Right kidney (tissue), 1 donor: ENCODE measurements at regions not wholly inside any gene's neighbourhood (a gene's known extent, or its start where the extent isn't known, plus 50 kb on each side); places are given as distances from the start of the nearest gene placed in this dataset.

Source experiments
- DNase-seq: peaks from one replicate; pipeline ENCODE4 v3.0.0-alpha.2; 2016

DNA sequence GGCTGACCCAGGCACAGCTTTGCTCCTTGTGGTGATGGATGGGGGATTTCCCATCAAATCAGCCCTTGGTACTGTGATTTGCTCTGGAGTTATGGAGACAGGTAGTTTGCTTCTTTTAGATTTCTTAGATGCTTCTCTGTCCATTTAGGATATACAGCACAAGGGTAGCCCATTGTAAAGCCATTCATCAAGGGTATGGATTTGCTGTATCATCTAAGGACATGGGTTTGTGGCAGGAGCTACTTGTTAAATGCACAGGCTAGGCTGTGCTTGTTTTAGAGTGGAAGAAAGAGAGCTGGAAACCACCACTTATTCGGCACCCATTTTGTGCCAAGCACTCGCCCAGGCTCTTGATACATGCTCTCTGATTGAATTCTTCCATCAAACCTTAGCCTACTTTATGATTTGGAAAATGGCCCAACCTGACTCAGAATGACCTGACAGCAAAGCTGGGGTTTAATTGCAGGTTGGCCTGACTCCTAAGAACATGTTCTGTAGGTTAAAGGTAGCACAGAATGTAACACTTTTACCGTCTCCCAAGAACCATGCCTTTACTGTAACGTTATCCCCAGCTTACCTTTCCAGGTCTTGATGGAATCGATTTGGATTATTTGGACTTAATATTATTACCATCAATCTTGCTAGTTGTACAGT lies 168.0 kb downstream of the SNX10 start:
- no peak for DNase-seq

DNA sequence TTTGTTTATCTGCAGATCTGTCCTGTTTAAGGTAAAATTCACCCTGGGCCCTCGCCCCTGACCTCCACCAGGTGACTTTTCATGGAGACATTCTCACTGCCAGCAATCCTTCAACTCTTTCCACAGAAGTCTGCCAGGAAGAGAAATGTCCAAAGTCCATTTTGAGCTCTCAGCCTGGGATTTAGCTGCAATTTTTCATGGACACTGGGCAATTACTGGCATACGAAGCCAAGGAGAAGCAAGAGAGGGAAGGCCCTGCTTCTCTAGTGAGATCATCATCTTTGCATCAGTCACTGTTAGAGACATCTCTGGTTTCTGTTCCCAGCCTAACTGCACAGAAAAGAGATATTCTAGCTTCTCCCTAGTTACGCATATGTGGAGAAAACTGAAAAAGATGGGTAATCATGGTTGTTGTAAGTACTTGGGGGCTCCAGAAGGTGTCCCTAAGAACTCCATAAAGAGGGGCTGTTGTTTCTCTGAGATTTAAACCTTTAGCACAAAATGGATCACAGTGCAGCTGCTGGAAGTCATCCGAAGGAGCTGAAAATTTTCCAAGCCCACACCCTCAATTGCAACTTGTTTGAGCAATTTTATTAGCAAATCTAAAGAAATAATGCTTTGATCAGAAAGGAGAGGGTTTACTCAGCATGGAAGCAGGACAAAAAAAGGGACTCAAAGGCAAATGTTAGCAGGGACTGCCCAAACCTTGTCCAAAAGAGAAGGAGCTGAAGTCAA lies 168.9 kb downstream of the SNX10 start:
- no peak for DNase-seq

DNA sequence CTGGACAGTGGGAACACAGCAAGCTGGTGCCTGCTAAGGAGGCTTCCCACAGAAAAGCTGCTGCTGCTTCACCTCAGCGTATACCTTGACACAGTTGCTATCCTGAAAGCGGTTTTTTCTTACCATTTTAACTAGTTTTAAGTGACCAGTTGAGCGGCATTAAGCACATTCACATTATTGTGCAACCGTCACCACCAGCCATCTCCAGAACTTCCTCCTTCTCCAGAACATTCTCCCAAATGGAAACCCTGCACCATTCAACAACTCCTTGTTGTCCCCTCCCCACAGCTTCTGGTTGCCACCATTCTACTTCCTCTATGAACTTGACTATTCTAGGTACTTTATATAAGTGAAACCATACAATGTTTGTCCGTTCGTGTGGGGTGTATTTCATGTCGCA lies 169.9 kb downstream of the SNX10 start:
- DNase-seq: no peak

DNA sequence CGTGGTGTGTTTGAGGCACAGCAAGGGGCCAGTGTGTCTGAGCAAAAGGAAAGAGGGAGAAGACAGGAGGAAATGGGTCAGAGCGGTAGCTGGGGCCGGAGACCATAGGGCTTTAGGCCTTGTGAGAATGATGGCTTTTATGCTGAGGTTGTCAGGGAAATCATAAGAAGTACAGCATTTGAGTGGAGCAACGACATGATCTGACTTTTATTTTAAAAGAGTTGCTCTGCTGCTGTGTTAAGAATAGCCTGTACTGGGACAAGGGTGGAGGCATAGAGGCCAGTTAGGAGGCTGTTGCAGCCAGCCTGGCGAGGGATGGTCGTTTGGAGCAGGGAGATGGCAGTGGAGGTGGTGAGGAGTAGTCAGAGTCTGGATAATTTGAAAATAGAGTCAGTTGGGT lies 174.3 kb downstream of the SNX10 start:
- DNase-seq: no peak

DNA sequence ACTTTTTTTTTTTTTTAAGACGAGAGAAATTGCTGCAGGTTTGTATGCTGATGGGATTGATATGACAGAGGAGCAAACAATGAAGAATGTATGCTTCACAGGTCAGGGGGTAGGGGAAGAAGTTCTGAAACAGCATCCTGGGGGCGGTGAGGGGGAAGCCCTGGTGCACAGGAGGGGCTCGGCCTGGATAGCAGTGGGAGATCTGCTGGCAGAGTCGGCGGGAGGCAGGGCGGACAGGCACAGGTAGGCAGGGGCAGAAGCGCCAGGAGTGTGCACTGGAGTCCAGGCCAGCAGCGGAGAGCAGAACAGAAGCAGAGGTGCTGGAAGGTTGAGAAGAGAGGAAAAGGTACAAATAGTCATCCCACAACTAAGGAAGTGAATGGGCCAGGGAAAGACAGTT lies 175.4 kb downstream of the SNX10 start:
- DNase-seq: no peak

- no peak for DNase-seq
These were observed 175.9 kb downstream of the SNX10 start for GRCh38 chr7:26467541-26467940.

- no peak for DNase-seq
These were observed 177.0 kb downstream of the SNX10 start for GRCh38 chr7:26468625-26469024.

- DNase-seq: no peak
These were observed 177.5 kb downstream of the SNX10 start for GRCh38 chr7:26469188-26469587.

- no peak for DNase-seq
These were observed 179.0 kb downstream of the SNX10 start for GRCh38 chr7:26470691-26471090.

DNA sequence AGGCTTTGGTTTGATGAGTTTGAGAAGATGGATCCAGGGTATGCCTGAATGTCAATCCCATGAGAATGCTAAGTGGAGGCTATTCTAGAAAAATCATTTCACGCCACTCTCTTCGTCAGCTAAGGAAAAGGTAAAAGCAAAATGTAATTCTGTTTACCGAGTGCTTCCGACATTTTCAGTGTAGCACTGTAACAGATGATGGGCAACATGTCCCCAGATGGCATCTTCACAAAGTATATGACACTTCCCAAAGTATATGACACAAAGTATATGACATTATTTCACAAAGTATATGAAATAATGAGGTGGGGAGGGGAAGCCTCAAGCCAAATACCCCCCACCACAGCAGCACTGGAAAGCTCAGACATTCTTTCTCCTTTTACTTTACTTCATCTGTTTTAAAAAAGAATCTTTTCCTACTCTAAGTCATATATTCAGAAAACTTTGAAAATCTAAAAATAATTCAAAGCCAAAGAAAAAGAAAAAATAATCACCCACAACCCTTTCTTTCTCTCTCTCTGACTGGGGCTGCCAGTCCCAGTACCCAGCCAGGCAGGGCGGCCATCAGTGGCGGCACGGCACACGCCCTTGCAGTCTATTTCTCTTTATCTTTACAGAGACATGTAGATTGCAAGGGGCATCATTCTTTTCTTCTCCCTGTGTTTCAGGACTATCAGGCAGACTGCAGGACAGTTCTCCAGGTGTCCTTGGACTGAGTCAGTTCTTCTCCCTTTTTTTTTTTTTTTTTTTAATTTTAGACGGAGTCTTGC lies 179.8 kb downstream of the SNX10 start:
- DNase-seq: no peak

GRCh38 chr7:26472971-26473370 lies 181.3 kb downstream of the SNX10 start:
- no peak for DNase-seq

GRCh38 chr7:26476271-26476670 lies 184.6 kb downstream of the SNX10 start:
- DNase-seq: no peak

DNA sequence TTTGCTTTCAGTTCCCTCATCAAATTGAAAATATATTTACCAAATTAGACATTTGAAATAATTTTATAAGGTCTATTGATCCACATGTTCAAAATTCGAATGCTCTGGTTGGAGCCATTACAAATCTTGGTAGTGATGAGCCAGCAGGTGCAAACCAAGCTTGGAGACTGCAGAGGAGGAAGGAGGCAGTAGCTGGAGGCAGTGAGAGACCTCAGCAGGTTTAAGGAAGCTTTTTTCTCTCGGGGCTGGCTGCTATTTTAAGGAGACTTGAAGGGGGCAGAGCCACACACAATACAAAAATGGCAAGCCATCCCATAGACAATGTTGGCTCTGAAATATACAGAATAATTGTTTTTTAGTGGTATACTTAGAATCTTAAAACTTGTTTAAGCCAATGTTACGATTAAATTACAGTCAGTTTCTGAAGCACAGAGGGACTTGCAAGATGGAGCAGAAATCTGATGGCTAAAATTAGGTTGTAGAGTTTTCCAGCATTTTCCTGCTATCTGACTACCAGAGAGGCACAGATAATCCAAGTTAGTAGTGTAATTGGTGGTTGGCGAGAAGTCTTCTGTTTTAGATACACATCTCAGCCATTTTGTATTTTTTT lies 185.8 kb downstream of the SNX10 start:
- no peak for DNase-seq

DNA sequence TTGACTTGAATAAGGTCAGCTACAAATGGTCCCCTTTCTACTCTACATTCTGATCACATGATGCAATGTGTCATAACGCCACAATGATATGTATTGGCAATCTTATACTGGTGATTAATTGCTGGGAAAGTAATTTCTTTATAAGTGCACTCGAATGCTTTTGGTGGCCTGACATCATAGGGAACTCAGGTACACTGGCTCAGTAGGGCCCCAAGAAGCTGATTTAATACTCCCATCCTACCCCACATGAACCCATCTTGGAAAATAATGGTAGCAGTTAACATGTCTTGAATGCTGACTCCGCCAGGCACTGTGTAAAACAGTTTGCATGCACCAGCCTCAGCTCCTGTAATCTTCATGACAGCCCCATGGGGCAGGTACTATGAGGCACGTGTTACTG lies 186.9 kb downstream of the SNX10 start:
- no peak for DNase-seq

GRCh38 chr7:26479581-26479980 lies 187.9 kb downstream of the SNX10 start:
- no peak for DNase-seq

- DNase-seq: no peak
These were observed 188.5 kb downstream of the SNX10 start for GRCh38 chr7:26480156-26480555.

GRCh38 chr7:26482927-26483326 lies 191.3 kb downstream of the SNX10 start:
- DNase-seq: no peak

GRCh38 chr7:26483843-26484242 lies 192.2 kb downstream of the SNX10 start:
- DNase-seq: no peak

DNA sequence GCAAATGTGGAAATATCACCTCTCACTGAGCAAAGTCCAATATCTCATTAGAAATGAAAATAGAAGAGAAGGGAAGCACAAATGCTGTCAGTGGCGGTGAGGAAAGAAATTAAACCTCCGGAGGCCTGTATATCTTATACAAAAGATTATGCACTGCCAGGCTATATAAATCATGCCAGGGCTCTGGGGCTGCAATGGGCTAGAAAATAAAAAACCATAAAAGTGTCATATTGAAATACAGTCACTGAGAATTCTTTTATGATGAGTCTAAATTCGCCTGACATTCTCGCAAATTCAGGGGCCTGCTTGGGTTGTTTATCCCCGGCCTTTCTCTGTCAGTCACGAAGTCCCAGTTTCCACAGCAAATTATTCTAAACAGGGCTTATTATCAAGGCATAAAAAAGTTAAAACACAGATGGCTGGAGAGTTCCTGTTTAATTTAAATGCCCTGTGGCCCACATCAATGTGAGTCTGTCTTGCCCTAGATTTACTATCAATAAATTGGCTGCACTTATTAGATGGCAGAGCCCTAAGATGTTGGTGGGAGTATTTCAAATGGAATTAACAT lies 193.8 kb downstream of the SNX10 start:
- no peak for DNase-seq

GRCh38 chr7:26486153-26486552 lies 194.5 kb downstream of the SNX10 start:
- DNase-seq: no peak

- DNase-seq: no peak
These were observed 196.3 kb downstream of the SNX10 start for GRCh38 chr7:26487780-26488515.

DNA sequence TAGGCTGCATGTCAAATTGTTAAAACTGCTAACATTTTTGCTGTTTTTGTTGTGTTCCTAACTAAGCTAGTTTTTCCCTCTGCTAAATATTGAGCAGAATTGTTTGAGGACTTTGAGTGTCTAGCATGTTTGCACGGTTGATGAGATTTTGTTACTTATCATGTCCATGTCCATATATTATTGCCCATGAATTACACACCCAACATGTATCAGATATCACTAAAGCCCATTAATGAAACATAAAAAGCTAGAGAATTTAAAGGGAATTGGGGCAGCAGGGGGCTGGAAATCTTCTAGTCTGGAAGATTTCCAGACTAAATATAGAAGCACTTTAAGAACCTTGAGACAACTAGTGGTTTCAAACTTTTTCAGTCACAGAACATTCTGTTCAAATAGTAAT lies 197.7 kb downstream of the SNX10 start:
- DNase-seq: no peak
